Gastrocnemius medialis (tissue), 4 donors: ENCODE measurements at regions not wholly inside any gene's neighbourhood (a gene's known extent, or its start where the extent isn't known, plus 50 kb on each side); places are given as distances from the start of the nearest gene placed in this dataset.

ENCODE experiments used
- CTCF ChIP-seq, 5 experiments: fragments of 450-650 bp in 3 of 5; fragments of 200-600 bp in 2 of 5; sonication (generic) in 2 of 5; IDR thresholded peaks in 4 of 5; conservative IDR thresholded peaks in 1 of 5; 1 replicate in 4 of 5; 2 replicates in 1 of 5; pipeline ENCODE4 v1.5.1; 2016 to 2019; ENCODE audit warnings: antibody characterized with exemption in 5 of 5, mild to moderate bottlenecking in 3 of 5, moderate library complexity in 3 of 5
- POLR2A ChIP-seq, 2 donors: fragments of 450-650 bp; IDR thresholded peaks; one replicate each; pipeline ENCODE4 v1.6.1; 2017; ENCODE audit warnings: antibody characterized with exemption in 2 of 2, mild to moderate bottlenecking in 2 of 2, moderate library complexity in 2 of 2

- TF ChIP-seq CTCF (IDR thresholded peaks at IDR 0.05 in 4 of 5, conservative IDR thresholded peaks at IDR 0.05 in 1 of 5) (no peak), POLR2A (IDR thresholded peaks at IDR 0.05) (no peak)
Measured at GRCh38 chr3:110569073-110569472, 502.5 kb upstream of the NECTIN3 start.
